NOMO-1 treated with DMSO at 0.1 percent for 48 hours (cell line): ENCODE measurements at regions not wholly inside any gene's neighbourhood (a gene's known extent, or its start where the extent isn't known, plus 50 kb on each side); places are given as distances from the start of the nearest gene placed in this dataset.

Experiments used
- DNase-seq: peaks from one replicate; lab custom pipeline; 2025; ENCODE audit not compliant: unreplicated experiment; lab: John Stamatoyannopoulos, UW

- no peak for DNase-seq
Measured at GRCh38 chr18:78174737-78175136, 804.9 kb upstream of the SALL3 start.

- no peak for DNase-seq
Measured at GRCh38 chr18:78178812-78179211, 800.8 kb upstream of the SALL3 start.

- DNase-seq, result no peak
Measured at GRCh38 chr18:78180741-78181140, 798.9 kb upstream of the SALL3 start.

- no peak for DNase-seq
Measured at GRCh38 chr18:78183815-78184214, 795.8 kb upstream of the SALL3 start.

- DNase-seq, result no peak
Measured at GRCh38 chr18:78191276-78191675, 788.3 kb upstream of the SALL3 start.

- no peak for DNase-seq
Measured at GRCh38 chr18:78192054-78192453, 787.6 kb upstream of the SALL3 start.

GRCh38 chr18:78196280-78196679 lies 783.3 kb upstream of the SALL3 start:
- DNase-seq, result no peak

- DNase-seq, result no peak
Measured at GRCh38 chr18:78199002-78199401, 780.6 kb upstream of the SALL3 start.

- DNase-seq, result no peak
Measured at GRCh38 chr18:78199611-78200010, 780.0 kb upstream of the SALL3 start.

GRCh38 chr18:78207942-78208341 lies 771.7 kb upstream of the SALL3 start:
- no peak for DNase-seq

GRCh38 chr18:78208461-78208860 lies 771.2 kb upstream of the SALL3 start:
- DNase-seq, result no peak

GRCh38 chr18:78213361-78213994 lies 766.1 kb upstream of the SALL3 start:
- DNase-seq, result no peak

- no peak for DNase-seq
Measured at GRCh38 chr18:78221496-78221895, 758.1 kb upstream of the SALL3 start.

GRCh38 chr18:78228974-78229373 lies 750.6 kb upstream of the SALL3 start:
- no peak for DNase-seq

GRCh38 chr18:78230911-78231310 lies 748.7 kb upstream of the SALL3 start:
- no peak for DNase-seq

GRCh38 chr18:78232196-78232595 lies 747.4 kb upstream of the SALL3 start:
- DNase-seq, result no peak

GRCh38 chr18:78237864-78238263 lies 741.8 kb upstream of the SALL3 start:
- DNase-seq, result no peak

GRCh38 chr18:78238404-78239089 lies 741.1 kb upstream of the SALL3 start:
- DNase-seq, result no peak

GRCh38 chr18:78239090-78239457 lies 740.5 kb upstream of the SALL3 start:
- DNase-seq, result no peak

GRCh38 chr18:78240101-78240500 lies 739.5 kb upstream of the SALL3 start:
- DNase-seq, result no peak

- DNase-seq, result no peak
Measured at GRCh38 chr18:78240627-78241252, 738.9 kb upstream of the SALL3 start.

GRCh38 chr18:78241535-78242253 lies 737.9 kb upstream of the SALL3 start:
- DNase-seq, result no peak
